ENCODE measurements at regions not wholly inside any gene's neighbourhood (a gene's known extent, or its start where the extent isn't known, plus 50 kb on each side); places are given as distances from the start of the nearest gene placed in this dataset.

DNA sequence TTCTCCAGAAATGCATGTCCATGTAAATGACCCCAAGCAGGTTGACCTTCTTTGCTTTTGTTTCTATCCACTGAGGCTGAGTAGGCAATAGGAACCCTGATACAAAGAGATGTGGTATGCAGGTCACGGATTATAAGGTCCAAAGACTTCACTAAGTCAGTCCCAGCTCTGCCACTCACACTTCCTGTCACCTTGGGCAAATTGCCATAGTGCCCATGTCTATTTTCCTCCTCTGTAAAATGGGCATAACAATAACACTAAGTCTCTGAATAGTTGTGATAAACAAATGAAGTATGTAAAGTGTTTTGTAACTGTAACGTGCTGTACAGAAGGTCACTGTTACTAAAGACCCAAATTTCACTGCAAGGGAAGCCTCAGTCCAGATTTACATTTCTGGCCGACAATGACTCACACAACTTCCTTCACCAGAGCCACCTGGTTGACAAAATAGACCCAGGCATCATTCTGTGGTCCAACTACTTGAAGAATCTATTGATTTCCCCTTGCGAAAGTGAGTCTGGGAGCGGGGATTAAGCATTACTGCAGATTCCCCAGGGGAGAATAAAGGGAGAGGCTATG, 175.4 kb upstream of the LPP start:
- TF ChIP-seq, protein P1, sequence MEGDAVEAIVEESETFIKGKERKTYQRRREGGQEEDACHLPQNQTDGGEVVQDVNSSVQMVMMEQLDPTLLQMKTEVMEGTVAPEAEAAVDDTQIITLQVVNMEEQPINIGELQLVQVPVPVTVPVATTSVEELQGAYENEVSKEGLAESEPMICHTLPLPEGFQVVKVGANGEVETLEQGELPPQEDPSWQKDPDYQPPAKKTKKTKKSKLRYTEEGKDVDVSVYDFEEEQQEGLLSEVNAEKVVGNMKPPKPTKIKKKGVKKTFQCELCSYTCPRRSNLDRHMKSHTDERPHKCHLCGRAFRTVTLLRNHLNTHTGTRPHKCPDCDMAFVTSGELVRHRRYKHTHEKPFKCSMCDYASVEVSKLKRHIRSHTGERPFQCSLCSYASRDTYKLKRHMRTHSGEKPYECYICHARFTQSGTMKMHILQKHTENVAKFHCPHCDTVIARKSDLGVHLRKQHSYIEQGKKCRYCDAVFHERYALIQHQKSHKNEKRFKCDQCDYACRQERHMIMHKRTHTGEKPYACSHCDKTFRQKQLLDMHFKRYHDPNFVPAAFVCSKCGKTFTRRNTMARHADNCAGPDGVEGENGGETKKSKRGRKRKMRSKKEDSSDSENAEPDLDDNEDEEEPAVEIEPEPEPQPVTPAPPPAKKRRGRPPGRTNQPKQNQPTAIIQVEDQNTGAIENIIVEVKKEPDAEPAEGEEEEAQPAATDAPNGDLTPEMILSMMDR (conservative IDR thresholded peaks at IDR 0.05): no peak
- TF ChIP-seq EZH2 (IDR thresholded peaks at IDR 0.05; ENCODE audit: low read depth): no peak

Data from PC-9 (cell line).